NOMO-1 treated with DMSO at 0.1 percent for 48 hours (cell line): ENCODE measurements at regions not wholly inside any gene's neighbourhood (a gene's known extent, or its start where the extent isn't known, plus 50 kb on each side); places are given as distances from the start of the nearest gene placed in this dataset.

Experiments used
- DNase-seq: peaks from one replicate; lab custom pipeline; 2025; ENCODE audit not compliant: unreplicated experiment; lab: John Stamatoyannopoulos, UW

GRCh38 chr13:72180253-72180952 is 313.4 kb upstream of the DACH1 start:
- DNase-seq: no peak

- no peak for DNase-seq
Measured at GRCh38 chr13:72174549-72174948, 307.5 kb upstream of the DACH1 start.

- DNase-seq: no peak
Measured at GRCh38 chr13:72170571-72170970, 303.6 kb upstream of the DACH1 start.

GRCh38 chr13:72168126-72168855 is 301.3 kb upstream of the DACH1 start:
- DNase-seq: peak; percentile 71

GRCh38 chr13:72166102-72166650 is 299.2 kb upstream of the DACH1 start:
- DNase-seq: no peak

GRCh38 chr13:72165276-72165675 is 298.3 kb upstream of the DACH1 start:
- no peak for DNase-seq

GRCh38 chr13:72164811-72165210 is 297.8 kb upstream of the DACH1 start:
- no peak for DNase-seq

- DNase-seq: no peak
Measured at GRCh38 chr13:72163678-72164077, 296.7 kb upstream of the DACH1 start.

GRCh38 chr13:72160977-72161376 is 294.0 kb upstream of the DACH1 start:
- DNase-seq: peak; percentile 33

- DNase-seq: no peak
Measured at GRCh38 chr13:72156760-72157159, 289.8 kb upstream of the DACH1 start.

GRCh38 chr13:72153272-72153671 is 286.3 kb upstream of the DACH1 start:
- no peak for DNase-seq

GRCh38 chr13:72151241-72151640 is 284.2 kb upstream of the DACH1 start:
- no peak for DNase-seq

GRCh38 chr13:72150502-72150901 is 283.5 kb upstream of the DACH1 start:
- DNase-seq: no peak

- no peak for DNase-seq
Measured at GRCh38 chr13:72149701-72150100, 282.7 kb upstream of the DACH1 start.

- DNase-seq: no peak
Measured at GRCh38 chr13:72146816-72147215, 279.8 kb upstream of the DACH1 start.

- DNase-seq: no peak
Measured at GRCh38 chr13:72145383-72145782, 278.4 kb upstream of the DACH1 start.

- no peak for DNase-seq
Measured at GRCh38 chr13:72144636-72145035, 277.6 kb upstream of the DACH1 start.

- no peak for DNase-seq
Measured at GRCh38 chr13:72141855-72142519, 275.0 kb upstream of the DACH1 start.

- no peak for DNase-seq
Measured at GRCh38 chr13:72139192-72139591, 272.2 kb upstream of the DACH1 start.

- DNase-seq: no peak
Measured at GRCh38 chr13:72132075-72132474, 265.1 kb upstream of the DACH1 start.

- DNase-seq: no peak
Measured at GRCh38 chr13:72129117-72129516, 262.1 kb upstream of the DACH1 start.

- no peak for DNase-seq
Measured at GRCh38 chr13:72127031-72127430, 260.0 kb upstream of the DACH1 start.
